ENCODE measurements at regions not wholly inside any gene's neighbourhood (a gene's known extent, or its start where the extent isn't known, plus 50 kb on each side); places are given as distances from the start of the nearest gene placed in this dataset.

- RAD21 ChIA-PET (ENCODE audit: low non-redundant PET in 1 of 2, low total read pairs in 2 of 2, uncharacterized antibody in 2 of 2, unreplicated experiment in 2 of 2), result no interaction called here
- H3K4me3 ChIP-seq (replicated peaks in 1 of 2; ENCODE audit: low read depth in 1 of 2, low read length in 2 of 2), result no peak overlapping the region
- CTCF ChIA-PET, result no interaction called here
- no peaks in the 10 kb centered on the region for H3K36me3 ChIP-seq (ENCODE audit: control insufficient read depth in 1 of 2, insufficient read depth in 2 of 2, low read length in 2 of 2)
- no peak overlapping the region for H3K4me2 ChIP-seq (ENCODE audit: low read length)
- no peaks in the 10 kb centered on the region for H3K4me1 ChIP-seq (ENCODE audit: control insufficient read depth in 1 of 2, insufficient read depth in 2 of 2, low read length in 2 of 2)
- no peak for DNase-seq (ENCODE audit: low read depth, low spot score)
- intact Hi-C loops (cut with micrococcal nuclease), result no loop called here
- no peak overlapping the region for H3K9ac ChIP-seq (ENCODE audit: low read length)
- H3K79me2 ChIP-seq (ENCODE audit: insufficient read depth, low read length), result no peaks in the 10 kb centered on the region
- no peaks in the 10 kb centered on the region for H3K9me3 ChIP-seq (ENCODE audit: control insufficient read depth in 1 of 2, insufficient read depth in 1 of 2, low read depth in 1 of 2, low read length in 2 of 2)
- no peak overlapping the region for H2AFZ ChIP-seq (ENCODE audit: low read depth, low read length, poor library complexity, severe bottlenecking)
- TF ChIP-seq SIN3A (IDR thresholded peaks at IDR 0.05; ENCODE audit: low read depth) (no peak), ZFX (IDR thresholded peaks at IDR 0.05) (no peak), YY1 (IDR thresholded peaks at IDR 0.05; ENCODE audit: extremely low read depth, insufficient replicate concordance, low read depth, low read length) (no peak), CTCF (IDR thresholded peaks at IDR 0.05 in 2 of 3, conservative IDR thresholded peaks at IDR 0.05 in 1 of 3; ENCODE audit: borderline replicate concordance in 1 of 3, insufficient read depth in 1 of 3, low read depth in 2 of 3, low read length in 2 of 3) (no peak), ATF3 (IDR thresholded peaks at IDR 0.05) (no peak), ELF1 (IDR thresholded peaks at IDR 0.05; ENCODE audit: borderline replicate concordance, low read depth) (no peak), EGR1 (IDR thresholded peaks at IDR 0.05; ENCODE audit: low read depth) (no peak), POLR2AphosphoS5 (IDR thresholded peaks at IDR 0.05; ENCODE audit: low read depth, low read length) (no peak), CBX3 (IDR thresholded peaks at IDR 0.05; ENCODE audit: low read depth) (no peak), CEBPB (IDR thresholded peaks at IDR 0.05; ENCODE audit: low read depth) (no peak), EZH2phosphoT487 (IDR thresholded peaks at IDR 0.05; ENCODE audit: borderline replicate concordance) (no peak), SRF (IDR thresholded peaks at IDR 0.05; ENCODE audit: low read depth) (no peak), RAD21 (IDR thresholded peaks at IDR 0.05; ENCODE audit: low read depth) (no peak)
- POLR2A ChIA-PET, result no interaction called here
- H3K27ac ChIP-seq (ENCODE audit: low read depth, low read length), result no peak overlapping the region
- H4K20me1 ChIP-seq (ENCODE audit: insufficient read depth), result no peaks in the 10 kb centered on the region
- H3K27me3 ChIP-seq (ENCODE audit: insufficient read depth, low read length), result no peaks in the 10 kb centered on the region
- no peaks in the 10 kb centered on the region for H3K9me2 ChIP-seq (ENCODE audit: insufficient read depth)
- no peak for ATAC-seq
- no TSS peak for BruUV-seq (replicated peaks)
Measured at GRCh38 chr3:187807086-187807862, 62.0 kb upstream of the BCL6 start.

Data from HCT116 (cell line).